ENCODE measurements at regions not wholly inside any gene's neighbourhood (a gene's known extent, or its start where the extent isn't known, plus 50 kb on each side); places are given as distances from the start of the nearest gene placed in this dataset.

GRCh38 chrX:40340116-40340515, 240.7 kb upstream of the ATP6AP2 start:
- H3K36me3 ChIP-seq (ENCODE audit: control insufficient read depth, insufficient read depth, low read length): no peaks in the 10 kb centered on the region
- DNase-seq (ENCODE audit: low read depth): no peak
- no peak overlapping the region for H3K4me3 ChIP-seq (ENCODE audit: low read depth, low read length)
- TF ChIP-seq, protein P1, sequence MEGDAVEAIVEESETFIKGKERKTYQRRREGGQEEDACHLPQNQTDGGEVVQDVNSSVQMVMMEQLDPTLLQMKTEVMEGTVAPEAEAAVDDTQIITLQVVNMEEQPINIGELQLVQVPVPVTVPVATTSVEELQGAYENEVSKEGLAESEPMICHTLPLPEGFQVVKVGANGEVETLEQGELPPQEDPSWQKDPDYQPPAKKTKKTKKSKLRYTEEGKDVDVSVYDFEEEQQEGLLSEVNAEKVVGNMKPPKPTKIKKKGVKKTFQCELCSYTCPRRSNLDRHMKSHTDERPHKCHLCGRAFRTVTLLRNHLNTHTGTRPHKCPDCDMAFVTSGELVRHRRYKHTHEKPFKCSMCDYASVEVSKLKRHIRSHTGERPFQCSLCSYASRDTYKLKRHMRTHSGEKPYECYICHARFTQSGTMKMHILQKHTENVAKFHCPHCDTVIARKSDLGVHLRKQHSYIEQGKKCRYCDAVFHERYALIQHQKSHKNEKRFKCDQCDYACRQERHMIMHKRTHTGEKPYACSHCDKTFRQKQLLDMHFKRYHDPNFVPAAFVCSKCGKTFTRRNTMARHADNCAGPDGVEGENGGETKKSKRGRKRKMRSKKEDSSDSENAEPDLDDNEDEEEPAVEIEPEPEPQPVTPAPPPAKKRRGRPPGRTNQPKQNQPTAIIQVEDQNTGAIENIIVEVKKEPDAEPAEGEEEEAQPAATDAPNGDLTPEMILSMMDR (IDR thresholded peaks at IDR 0.05; ENCODE audit: insufficient read depth, low read length, poor library complexity, severe bottlenecking): no peak
- H3K27me3 ChIP-seq (ENCODE audit: control insufficient read depth, insufficient read depth, low read length): no peaks in the 10 kb centered on the region

- no peak overlapping the region for H3K4me3 ChIP-seq (ENCODE audit: low read depth, low read length)
- peaks cover 2% of the 10 kb centered on the region for H3K27me3 ChIP-seq (ENCODE audit: control insufficient read depth, insufficient read depth, low read length)
- no peak for DNase-seq (ENCODE audit: low read depth)
- no peaks in the 10 kb centered on the region for H3K36me3 ChIP-seq (ENCODE audit: control insufficient read depth, insufficient read depth, low read length)
- TF ChIP-seq, protein P1 (IDR thresholded peaks at IDR 0.05; ENCODE audit: insufficient read depth, low read length, poor library complexity, severe bottlenecking): no peak
Measured at GRCh38 chrX:40333344-40333743, 235.6 kb upstream of the BCOR start.

DNA sequence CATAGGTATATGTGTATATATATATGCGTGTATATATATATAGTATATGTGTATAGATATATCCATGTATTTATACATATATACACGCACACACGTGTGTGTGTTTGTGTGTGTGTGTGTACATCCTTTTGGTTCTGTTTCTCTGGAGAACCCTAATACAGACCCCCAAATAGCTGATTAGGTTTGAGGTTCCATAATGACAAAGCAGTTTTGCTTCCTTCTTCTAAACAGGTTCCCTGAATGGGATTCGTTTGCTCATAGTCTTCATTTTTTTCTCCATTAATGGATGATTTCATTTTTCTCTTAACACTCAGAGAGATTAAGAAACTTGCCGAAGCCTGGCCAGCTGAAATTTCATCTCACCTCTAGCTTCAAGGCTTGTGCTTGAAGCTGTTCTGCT, 234.0 kb upstream of the BCOR start:
- no peaks in the 10 kb centered on the region for H3K36me3 ChIP-seq (ENCODE audit: control insufficient read depth, insufficient read depth, low read length)
- H3K27me3 ChIP-seq (ENCODE audit: control insufficient read depth, insufficient read depth, low read length): peaks cover 2% of the 10 kb centered on the region
- no peak overlapping the region for H3K4me3 ChIP-seq (ENCODE audit: low read depth, low read length)
- DNase-seq (ENCODE audit: low read depth): no peak
- TF ChIP-seq, protein P1 (IDR thresholded peaks at IDR 0.05; ENCODE audit: insufficient read depth, low read length, poor library complexity, severe bottlenecking): no peak

DNA sequence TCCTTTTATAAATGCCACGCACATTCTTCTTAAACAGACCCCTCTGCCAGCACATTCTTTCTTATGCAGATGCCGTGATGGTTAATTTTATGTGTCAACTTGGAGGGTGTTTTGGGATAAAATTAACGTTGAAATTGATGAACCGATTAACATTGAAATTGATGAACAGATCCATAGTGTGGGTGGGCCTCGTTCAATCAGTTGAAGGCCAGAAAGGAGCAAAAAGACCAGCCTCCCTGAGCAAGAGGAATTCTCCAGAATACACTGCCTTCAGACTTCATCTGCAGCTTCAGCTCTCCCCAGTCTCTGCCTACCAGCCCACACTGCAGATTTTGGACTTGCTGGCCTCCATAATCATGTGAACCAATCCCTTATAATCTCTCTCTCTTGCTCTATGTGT, 233.6 kb upstream of the BCOR start:
- Histone ChIP-seq H3K36me3 (ENCODE audit: control insufficient read depth, insufficient read depth, low read length) (no peaks in the 10 kb centered on the region), H3K27me3 (ENCODE audit: control insufficient read depth, insufficient read depth, low read length) (peaks cover 2% of the 10 kb centered on the region), H3K4me3 (ENCODE audit: low read depth, low read length) (no peak overlapping the region)
- DNase-seq (ENCODE audit: low read depth): no peak
- TF ChIP-seq, protein P1 (IDR thresholded peaks at IDR 0.05; ENCODE audit: insufficient read depth, low read length, poor library complexity, severe bottlenecking): no peak

- DNase-seq (ENCODE audit: low read depth): no peak
- no peak overlapping the region for H3K4me3 ChIP-seq (ENCODE audit: low read depth, low read length)
- H3K36me3 ChIP-seq (ENCODE audit: control insufficient read depth, insufficient read depth, low read length): no peaks in the 10 kb centered on the region
- H3K27me3 ChIP-seq (ENCODE audit: control insufficient read depth, insufficient read depth, low read length): peaks cover 2% of the 10 kb centered on the region
- TF ChIP-seq, protein P1 (IDR thresholded peaks at IDR 0.05; ENCODE audit: insufficient read depth, low read length, poor library complexity, severe bottlenecking): no peak
Measured at GRCh38 chrX:40329616-40330015, 231.9 kb upstream of the BCOR start.

DNA sequence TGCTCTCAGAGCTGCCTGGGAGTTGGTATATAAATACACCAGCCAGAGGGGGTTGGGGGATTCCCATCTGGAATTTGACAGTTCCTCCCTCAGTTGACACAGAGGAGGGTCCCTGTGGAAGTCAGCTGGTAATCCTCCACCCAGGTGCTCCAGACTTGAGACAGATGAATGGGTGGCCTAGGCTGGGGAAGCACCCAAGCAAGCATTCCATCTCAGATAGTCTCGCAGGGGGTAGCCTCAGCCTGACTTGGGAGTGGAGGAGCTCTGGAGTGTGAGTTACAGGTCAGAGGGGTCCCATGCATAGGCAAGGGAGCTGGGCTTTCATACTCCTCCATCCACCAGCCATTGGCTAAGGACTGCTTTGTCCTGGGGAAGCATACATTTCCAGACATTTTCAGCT, 229.3 kb upstream of the BCOR start:
- TF ChIP-seq, protein P1 (IDR thresholded peaks at IDR 0.05; ENCODE audit: insufficient read depth, low read length, poor library complexity, severe bottlenecking): no peak
- Histone ChIP-seq H3K4me3 (ENCODE audit: low read depth, low read length) (no peak overlapping the region), H3K36me3 (ENCODE audit: control insufficient read depth, insufficient read depth, low read length) (no peaks in the 10 kb centered on the region), H3K27me3 (ENCODE audit: control insufficient read depth, insufficient read depth, low read length) (no peaks in the 10 kb centered on the region)
- DNase-seq (ENCODE audit: low read depth): no peak
